H9 (cell line): ENCODE measurements at regions not wholly inside any gene's neighbourhood (a gene's known extent, or its start where the extent isn't known, plus 50 kb on each side); places are given as distances from the start of the nearest gene placed in this dataset.

ENCODE experiments used
- DNase-seq: peaks from one replicate; pipeline ENCODE4 v3.0.0-alpha.2; 2017
- H2AFZ ChIP-seq: one replicate; pipeline ENCODE4 v1.6.1; 2013; ENCODE audit warnings: mild to moderate bottlenecking, low read length, control low read depth, moderate library complexity
- H2AK5ac ChIP-seq: 2 replicates; pipeline ENCODE4 v1.6.1; 2013; ENCODE audit warnings: low read length, control low read depth, mixed read lengths; ENCODE audit not compliant: insufficient read length
- H2BK120ac ChIP-seq: one replicate; pipeline ENCODE4 v1.6.1; 2013; ENCODE audit warnings: low read depth, mild to moderate bottlenecking, low read length, control low read depth, inconsistent platforms; ENCODE audit not compliant: poor library complexity, severe bottlenecking
- H2BK12ac ChIP-seq: 2 replicates; pipeline ENCODE4 v1.6.1; 2013; ENCODE audit warnings: low read length, control low read depth, mixed read lengths, low read depth; ENCODE audit not compliant: insufficient read length
- H2BK15ac ChIP-seq: 2 replicates; pipeline ENCODE4 v1.6.1; 2013; ENCODE audit warnings: low read depth, low read length, control low read depth
- H2BK20ac ChIP-seq: one replicate; pipeline ENCODE4 v1.6.1; 2013; ENCODE audit warnings: low read depth, mild to moderate bottlenecking, low read length, control low read depth, inconsistent platforms; ENCODE audit not compliant: poor library complexity, severe bottlenecking
- H2BK5ac ChIP-seq: 2 replicates; pipeline ENCODE4 v1.6.1; 2013; ENCODE audit warnings: low read length, control low read depth, mixed read lengths; ENCODE audit not compliant: insufficient read length
- H3K14ac ChIP-seq: 2 replicates; pipeline ENCODE4 v1.6.1; 2013; ENCODE audit warnings: low read length, control low read depth; ENCODE audit not compliant: insufficient read depth
- H3K18ac ChIP-seq: 2 replicates; pipeline ENCODE4 v1.6.1; 2013; ENCODE audit warnings: low read depth, mild to moderate bottlenecking, mixed read lengths, low read length, control low read depth; ENCODE audit not compliant: insufficient read length
- H3K23ac ChIP-seq: 2 replicates; pipeline ENCODE4 v1.6.1; 2013; ENCODE audit warnings: low read length, control low read depth, mixed read lengths, low read depth; ENCODE audit not compliant: insufficient read length
- H3K23me2 ChIP-seq: 2 replicates; pipeline ENCODE4 v1.6.1; 2013; ENCODE audit warnings: low read depth, mild to moderate bottlenecking, mixed read lengths, low read length, control low read depth; ENCODE audit not compliant: insufficient read length, poor library complexity, severe bottlenecking
- H3K27ac ChIP-seq: 2 replicates; pipeline ENCODE4 v1.5.1; 2013; ENCODE audit warnings: low read length, control low read depth, mixed read lengths, low read depth; ENCODE audit not compliant: insufficient read length
- H3K27me3 ChIP-seq: 2 replicates; pipeline ENCODE4 v1.6.1; 2013; ENCODE audit warnings: low read length, control low read depth, inconsistent platforms; ENCODE audit not compliant: insufficient read depth
- H3K4ac ChIP-seq: 2 replicates; pipeline ENCODE4 v1.6.1; 2013; ENCODE audit warnings: low read depth, mild to moderate bottlenecking, control low read depth, inconsistent platforms, low read length, moderate library complexity
- H3K4me1 ChIP-seq: 2 replicates; pipeline ENCODE4 v1.6.1; 2013; ENCODE audit warnings: low read length, control low read depth, inconsistent platforms; ENCODE audit not compliant: insufficient read depth
- H3K4me2 ChIP-seq: 2 replicates; pipeline ENCODE4 v1.6.1; 2013; ENCODE audit warnings: low read length, control low read depth, mixed read lengths; ENCODE audit not compliant: insufficient read length, insufficient read depth
- H3K56ac ChIP-seq: 2 replicates; pipeline ENCODE4 v1.6.1; 2013; ENCODE audit warnings: low read depth, mild to moderate bottlenecking, mixed read lengths, low read length, control low read depth; ENCODE audit not compliant: insufficient read length
- H3K79me1 ChIP-seq: 2 replicates; pipeline ENCODE4 v1.6.1; 2013; ENCODE audit warnings: low read depth, mild to moderate bottlenecking, moderate library complexity, low read length, control low read depth, inconsistent platforms; ENCODE audit not compliant: insufficient read depth, poor library complexity, severe bottlenecking
- H3K79me2 ChIP-seq: 2 replicates; pipeline ENCODE4 v1.6.1; 2013; ENCODE audit warnings: low read length, control low read depth, inconsistent platforms; ENCODE audit not compliant: insufficient read depth
- H3K9ac ChIP-seq: 2 replicates; pipeline ENCODE4 v1.6.1; 2013; ENCODE audit warnings: low read length, control low read depth, mixed read lengths; ENCODE audit not compliant: insufficient read length; ENCODE audit errors: extremely low read depth
- H3K9me3 ChIP-seq: one replicate; pipeline ENCODE4 v1.6.1; 2013; ENCODE audit warnings: low read depth, low read length, inconsistent platforms; ENCODE audit not compliant: control insufficient read depth
- H3T11ph ChIP-seq: one replicate; pipeline ENCODE4 v1.6.1; 2013; ENCODE audit warnings: mild to moderate bottlenecking, low read length, control low read depth, inconsistent platforms
- H4K20me1 ChIP-seq: one replicate; pipeline ENCODE4 v1.6.1; 2013; ENCODE audit not compliant: control insufficient read depth, insufficient read length, insufficient read depth
- H4K5ac ChIP-seq: 2 replicates; pipeline ENCODE4 v1.6.1; 2013; ENCODE audit warnings: low read depth, mild to moderate bottlenecking, mixed read lengths, low read length, control low read depth; ENCODE audit not compliant: insufficient read length
- H4K8ac ChIP-seq: replicated peaks from 2 replicates; pipeline ENCODE4 v1.6.1; 2013; ENCODE audit warnings: low read length, control low read depth, mixed read lengths, low read depth; ENCODE audit not compliant: insufficient read length
- H4K91ac ChIP-seq: 2 replicates; pipeline ENCODE4 v1.6.1; 2013; ENCODE audit warnings: low read depth, mild to moderate bottlenecking, moderate library complexity, mixed read lengths, low read length, control low read depth; ENCODE audit not compliant: insufficient read length
- H3K27ac Mint-ChIP-seq, 3 experiments: 2 replicates in 2 of 3; 3 replicates in 1 of 3; pipeline ENCODE4 v1.8.0; 2020 to 2021; ENCODE audit warnings: mixed read lengths in 3 of 3, mild to moderate bottlenecking in 1 of 3, moderate library complexity in 1 of 3
- H3K27me3 Mint-ChIP-seq: 2 replicates; pipeline ENCODE4 v1.8.0; 2021; ENCODE audit warnings: low read depth, mild to moderate bottlenecking, moderate library complexity, mixed read lengths
- H3K36me3 Mint-ChIP-seq, 3 experiments: 2 replicates in 2 of 3; 3 replicates in 1 of 3; pipeline ENCODE4 v1.8.0; 2020 to 2021; ENCODE audit warnings: low read depth in 3 of 3, mixed read lengths in 3 of 3; ENCODE audit not compliant: insufficient read depth in 1 of 3
- H3K4me1 Mint-ChIP-seq, 2 experiments: 2 replicates each; pipeline ENCODE4 v1.8.0; 2020; ENCODE audit warnings: mixed read lengths in 2 of 2
- H3K4me3 Mint-ChIP-seq, 2 experiments: 2 replicates in 1 of 2; 3 replicates in 1 of 2; pipeline ENCODE4 v1.8.0; 2020 to 2021; ENCODE audit warnings: mild to moderate bottlenecking in 2 of 2, mixed read lengths in 2 of 2, moderate library complexity in 1 of 2
- H3K9me3 Mint-ChIP-seq, 2 experiments: 2 replicates in 1 of 2; 3 replicates in 1 of 2; pipeline ENCODE4 v1.8.0; 2020; ENCODE audit warnings: mild to moderate bottlenecking in 2 of 2, mixed read lengths in 2 of 2, moderate library complexity in 1 of 2
- CTCF ChIP-seq: fragments of 200-600 bp; sonication (generic); conservative IDR thresholded peaks from 3 replicates; pipeline ENCODE4 v1.8.0; 2021; ENCODE audit warnings: antibody characterized with exemption, mild to moderate bottlenecking
- WGBS: extraction: QIAGEN DNeasy Blood & Tissue Kit; methylation state at CpG from one replicate; pipeline ENCODE4 v1.1.7; 2013; ENCODE audit warnings: missing lambda C conversion rate, low lambda C conversion rate, mixed read lengths; ENCODE audit not compliant: insufficient read length; ENCODE audit errors: extremely low coverage; 5-methylcytosine and 5-hydroxymethylcytosine counted together

- DNase-seq, result no peak
- no peaks in the 10 kb centered on the region for H3K4me1 ChIP-seq
- Mint-ChIP-seq H3K4me3 (no peak overlapping the region), H3K4me1 (peaks cover 5 to 6% of the 10 kb centered on the region in 2 experiments), H3K27me3 (no peaks in the 10 kb centered on the region; the same call in 1 of the 2 replicates), H3K27ac (no peak overlapping the region), H3K36me3 (peaks cover 3 to 10% (median 5%) of the 10 kb centered on the region in 3 experiments; a peak in 6 of 7 replicates), H3K9me3 (peaks cover 9 to 11% of the 10 kb centered on the region in 2 experiments)
- H2BK20ac ChIP-seq, result no peak overlapping the region
- H4K8ac ChIP-seq, result no peak overlapping the region
- no peak overlapping the region for H2BK120ac ChIP-seq
- H3T11ph ChIP-seq, result no peak overlapping the region
- no peaks in the 10 kb centered on the region for H3K79me1 ChIP-seq
- no peak overlapping the region for H2AK5ac ChIP-seq
- no peak overlapping the region for H2BK15ac ChIP-seq
- no peak overlapping the region for H2BK5ac ChIP-seq
- H3K18ac ChIP-seq, result no peak overlapping the region
- H4K91ac ChIP-seq, result no peak overlapping the region
- H3K4ac ChIP-seq, result no peak overlapping the region
- TF ChIP-seq CTCF, result no peak
- H3K23me2 ChIP-seq, result no peaks in the 10 kb centered on the region
- no peak overlapping the region for H4K5ac ChIP-seq
- H2AFZ ChIP-seq, result no peak overlapping the region
- WGBS, result no CpG with 5 or more reads among the region's 4 CpGs
- H2BK12ac ChIP-seq, result no peak overlapping the region
- H3K27ac ChIP-seq, result no peak overlapping the region
- H3K9me3 ChIP-seq, result no peaks in the 10 kb centered on the region
- H4K20me1 ChIP-seq, result no peaks in the 10 kb centered on the region
- no peak overlapping the region for H3K56ac ChIP-seq
- H3K23ac ChIP-seq, result no peak overlapping the region
- H3K27me3 ChIP-seq, result no peaks in the 10 kb centered on the region
- no peaks in the 10 kb centered on the region for H3K79me2 ChIP-seq
- H3K4me2 ChIP-seq, result no peak overlapping the region
- H3K14ac ChIP-seq, result no peak overlapping the region
- H3K9ac ChIP-seq, result no peak overlapping the region
Measured at GRCh38 chr5:158301186-158301585, 442.2 kb upstream of the CLINT1 start.
